Kidney epithelial cell (primary cell): ENCODE measurements at regions not wholly inside any gene's neighbourhood (a gene's known extent, or its start where the extent isn't known, plus 50 kb on each side); places are given as distances from the start of the nearest gene placed in this dataset.

ENCODE experiments used
- DNase-seq: peaks from one replicate; pipeline ENCODE4 v3.0.0-alpha.2; 2010; ENCODE audit warnings: low read depth
- H3K27me3 ChIP-seq: 2 replicates; pipeline ENCODE4 v1.6.0; 2011; ENCODE audit warnings: low read length; ENCODE audit not compliant: control insufficient read depth, insufficient read depth
- H3K36me3 ChIP-seq: 2 replicates; pipeline ENCODE4 v1.5.1; 2011; ENCODE audit warnings: low read length; ENCODE audit not compliant: control insufficient read depth, insufficient read depth
- H3K4me3 ChIP-seq: 2 replicates; pipeline ENCODE4 v1.5.1; 2011; ENCODE audit warnings: low read depth, mild to moderate bottlenecking, control low read depth, low read length
- CTCF ChIP-seq: IDR thresholded peaks from 2 replicates; pipeline ENCODE4 v1.5.1; 2011; ENCODE audit warnings: mild to moderate bottlenecking, moderate library complexity, low read length, control low read depth, inconsistent platforms; ENCODE audit not compliant: insufficient read depth, poor library complexity, severe bottlenecking

- H3K36me3 ChIP-seq: no peaks in the 10 kb centered on the region
- no peak overlapping the region for H3K4me3 ChIP-seq
- DNase-seq: no peak
- TF ChIP-seq CTCF: no peak
- no peaks in the 10 kb centered on the region for H3K27me3 ChIP-seq
Measured at GRCh38 chr6:54595844-54596243, 250.7 kb upstream of the FAM83B start.

GRCh38 chr6:54598787-54599313 is 247.7 kb upstream of the FAM83B start:
- no peak overlapping the region for H3K4me3 ChIP-seq
- no peak for DNase-seq
- no peaks in the 10 kb centered on the region for H3K36me3 ChIP-seq
- no peaks in the 10 kb centered on the region for H3K27me3 ChIP-seq
- TF ChIP-seq CTCF: no peak

GRCh38 chr6:54601600-54602300 is 244.8 kb upstream of the FAM83B start:
- Histone ChIP-seq H3K27me3 (no peaks in the 10 kb centered on the region), H3K36me3 (no peaks in the 10 kb centered on the region), H3K4me3 (no peak overlapping the region)
- no peak for DNase-seq
- no peak for TF ChIP-seq CTCF

- DNase-seq: no peak
- Histone ChIP-seq H3K4me3 (no peak overlapping the region), H3K27me3 (no peaks in the 10 kb centered on the region), H3K36me3 (no peaks in the 10 kb centered on the region)
- no peak for TF ChIP-seq CTCF
Measured at GRCh38 chr6:54602591-54602990, 244.0 kb upstream of the FAM83B start.

- Histone ChIP-seq H3K36me3 (no peaks in the 10 kb centered on the region), H3K4me3 (no peak overlapping the region), H3K27me3 (no peaks in the 10 kb centered on the region)
- TF ChIP-seq CTCF: no peak
- no peak for DNase-seq
Measured at GRCh38 chr6:54609981-54610380, 236.6 kb upstream of the FAM83B start.

GRCh38 chr6:54613596-54613995 is 233.0 kb upstream of the FAM83B start:
- Histone ChIP-seq H3K36me3 (no peaks in the 10 kb centered on the region), H3K27me3 (no peaks in the 10 kb centered on the region), H3K4me3 (no peak overlapping the region)
- no peak for TF ChIP-seq CTCF
- DNase-seq: no peak
